ENCODE measurements at regions not wholly inside any gene's neighbourhood (a gene's known extent, or its start where the extent isn't known, plus 50 kb on each side); places are given as distances from the start of the nearest gene placed in this dataset.

DNA sequence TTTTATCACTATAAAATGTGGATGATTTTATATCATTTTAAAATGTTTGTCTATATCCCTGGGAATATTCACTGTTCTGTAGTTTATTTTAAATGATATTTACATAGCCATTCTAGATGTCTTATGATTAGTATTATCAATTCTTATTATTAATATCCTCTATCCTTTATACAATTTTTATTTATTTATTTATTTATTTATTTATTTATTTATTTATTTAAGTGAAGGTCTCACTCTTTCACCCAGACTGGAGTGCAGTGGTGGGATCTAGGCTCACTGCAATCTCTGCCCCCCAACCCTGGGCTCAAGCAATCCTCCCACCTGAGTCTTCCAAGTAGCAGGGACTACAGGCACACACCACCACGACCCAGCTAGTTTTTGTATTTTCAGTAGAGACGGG lies 1848.9 kb downstream of the EFNA5 start:
- TF ChIP-seq, protein P1, sequence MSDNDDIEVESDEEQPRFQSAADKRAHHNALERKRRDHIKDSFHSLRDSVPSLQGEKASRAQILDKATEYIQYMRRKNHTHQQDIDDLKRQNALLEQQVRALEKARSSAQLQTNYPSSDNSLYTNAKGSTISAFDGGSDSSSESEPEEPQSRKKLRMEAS (IDR thresholded peaks at IDR 0.05) = no peak
- TF ChIP-seq, protein P2, sequence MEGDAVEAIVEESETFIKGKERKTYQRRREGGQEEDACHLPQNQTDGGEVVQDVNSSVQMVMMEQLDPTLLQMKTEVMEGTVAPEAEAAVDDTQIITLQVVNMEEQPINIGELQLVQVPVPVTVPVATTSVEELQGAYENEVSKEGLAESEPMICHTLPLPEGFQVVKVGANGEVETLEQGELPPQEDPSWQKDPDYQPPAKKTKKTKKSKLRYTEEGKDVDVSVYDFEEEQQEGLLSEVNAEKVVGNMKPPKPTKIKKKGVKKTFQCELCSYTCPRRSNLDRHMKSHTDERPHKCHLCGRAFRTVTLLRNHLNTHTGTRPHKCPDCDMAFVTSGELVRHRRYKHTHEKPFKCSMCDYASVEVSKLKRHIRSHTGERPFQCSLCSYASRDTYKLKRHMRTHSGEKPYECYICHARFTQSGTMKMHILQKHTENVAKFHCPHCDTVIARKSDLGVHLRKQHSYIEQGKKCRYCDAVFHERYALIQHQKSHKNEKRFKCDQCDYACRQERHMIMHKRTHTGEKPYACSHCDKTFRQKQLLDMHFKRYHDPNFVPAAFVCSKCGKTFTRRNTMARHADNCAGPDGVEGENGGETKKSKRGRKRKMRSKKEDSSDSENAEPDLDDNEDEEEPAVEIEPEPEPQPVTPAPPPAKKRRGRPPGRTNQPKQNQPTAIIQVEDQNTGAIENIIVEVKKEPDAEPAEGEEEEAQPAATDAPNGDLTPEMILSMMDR (IDR thresholded peaks at IDR 0.05; ENCODE audit: low read depth, low read length, missing input control) = no peak
- TF ChIP-seq YY1 (IDR thresholded peaks at IDR 0.05) (no peak), SP1 (IDR thresholded peaks at IDR 0.05) (no peak), FOXA2 (IDR thresholded peaks at IDR 0.05) (no peak), RAD21 (IDR thresholded peaks at IDR 0.05) (no peak), JUND (IDR thresholded peaks at IDR 0.05) (no peak)
- TF ChIP-seq, protein P3, sequence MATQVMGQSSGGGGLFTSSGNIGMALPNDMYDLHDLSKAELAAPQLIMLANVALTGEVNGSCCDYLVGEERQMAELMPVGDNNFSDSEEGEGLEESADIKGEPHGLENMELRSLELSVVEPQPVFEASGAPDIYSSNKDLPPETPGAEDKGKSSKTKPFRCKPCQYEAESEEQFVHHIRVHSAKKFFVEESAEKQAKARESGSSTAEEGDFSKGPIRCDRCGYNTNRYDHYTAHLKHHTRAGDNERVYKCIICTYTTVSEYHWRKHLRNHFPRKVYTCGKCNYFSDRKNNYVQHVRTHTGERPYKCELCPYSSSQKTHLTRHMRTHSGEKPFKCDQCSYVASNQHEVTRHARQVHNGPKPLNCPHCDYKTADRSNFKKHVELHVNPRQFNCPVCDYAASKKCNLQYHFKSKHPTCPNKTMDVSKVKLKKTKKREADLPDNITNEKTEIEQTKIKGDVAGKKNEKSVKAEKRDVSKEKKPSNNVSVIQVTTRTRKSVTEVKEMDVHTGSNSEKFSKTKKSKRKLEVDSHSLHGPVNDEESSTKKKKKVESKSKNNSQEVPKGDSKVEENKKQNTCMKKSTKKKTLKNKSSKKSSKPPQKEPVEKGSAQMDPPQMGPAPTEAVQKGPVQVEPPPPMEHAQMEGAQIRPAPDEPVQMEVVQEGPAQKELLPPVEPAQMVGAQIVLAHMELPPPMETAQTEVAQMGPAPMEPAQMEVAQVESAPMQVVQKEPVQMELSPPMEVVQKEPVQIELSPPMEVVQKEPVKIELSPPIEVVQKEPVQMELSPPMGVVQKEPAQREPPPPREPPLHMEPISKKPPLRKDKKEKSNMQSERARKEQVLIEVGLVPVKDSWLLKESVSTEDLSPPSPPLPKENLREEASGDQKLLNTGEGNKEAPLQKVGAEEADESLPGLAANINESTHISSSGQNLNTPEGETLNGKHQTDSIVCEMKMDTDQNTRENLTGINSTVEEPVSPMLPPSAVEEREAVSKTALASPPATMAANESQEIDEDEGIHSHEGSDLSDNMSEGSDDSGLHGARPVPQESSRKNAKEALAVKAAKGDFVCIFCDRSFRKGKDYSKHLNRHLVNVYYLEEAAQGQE (IDR thresholded peaks at IDR 0.05) = no peak

All from liver (tissue), 3 donors.